ENCODE measurements at regions not wholly inside any gene's neighbourhood (a gene's known extent, or its start where the extent isn't known, plus 50 kb on each side); places are given as distances from the start of the nearest gene placed in this dataset.
A peak's percentile ranks its signal among the peaks of the same experiment; 100 is the strongest.

DNA sequence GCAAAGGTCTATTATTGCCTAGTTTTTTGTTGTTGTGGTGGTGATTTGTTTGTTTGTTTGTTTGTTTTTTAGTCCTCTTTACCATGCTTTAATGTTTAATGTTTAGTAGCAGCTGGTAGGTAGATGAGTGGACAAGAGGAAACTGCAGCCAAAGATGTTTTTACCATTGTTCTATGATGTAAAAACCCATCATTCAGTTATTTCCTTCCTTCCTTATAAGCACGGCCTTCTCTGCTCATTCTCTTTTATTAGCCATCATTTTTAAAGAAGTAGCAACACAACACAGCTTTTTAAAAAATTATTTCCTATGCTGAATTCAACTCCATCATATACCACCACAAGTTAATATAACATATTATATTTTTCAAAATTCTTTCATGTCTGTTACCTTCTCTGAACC, 58.5 kb upstream of the BOC start:
- DNase-seq (ENCODE audit: extremely low spot score, unreplicated experiment): no peak
- H3K36me3 Mint-ChIP-seq (ENCODE audit: unreplicated experiment): no peaks in the 10 kb centered on the region
- no peak overlapping the region for H3K27ac Mint-ChIP-seq (ENCODE audit: unreplicated experiment)
- peaks cover 65% of the 10 kb centered on the region for H3K4me1 Mint-ChIP-seq (ENCODE audit: unreplicated experiment)
- no peaks in the 10 kb centered on the region for H3K9me3 Mint-ChIP-seq (ENCODE audit: unreplicated experiment)
- TF ChIP-seq, protein P1, sequence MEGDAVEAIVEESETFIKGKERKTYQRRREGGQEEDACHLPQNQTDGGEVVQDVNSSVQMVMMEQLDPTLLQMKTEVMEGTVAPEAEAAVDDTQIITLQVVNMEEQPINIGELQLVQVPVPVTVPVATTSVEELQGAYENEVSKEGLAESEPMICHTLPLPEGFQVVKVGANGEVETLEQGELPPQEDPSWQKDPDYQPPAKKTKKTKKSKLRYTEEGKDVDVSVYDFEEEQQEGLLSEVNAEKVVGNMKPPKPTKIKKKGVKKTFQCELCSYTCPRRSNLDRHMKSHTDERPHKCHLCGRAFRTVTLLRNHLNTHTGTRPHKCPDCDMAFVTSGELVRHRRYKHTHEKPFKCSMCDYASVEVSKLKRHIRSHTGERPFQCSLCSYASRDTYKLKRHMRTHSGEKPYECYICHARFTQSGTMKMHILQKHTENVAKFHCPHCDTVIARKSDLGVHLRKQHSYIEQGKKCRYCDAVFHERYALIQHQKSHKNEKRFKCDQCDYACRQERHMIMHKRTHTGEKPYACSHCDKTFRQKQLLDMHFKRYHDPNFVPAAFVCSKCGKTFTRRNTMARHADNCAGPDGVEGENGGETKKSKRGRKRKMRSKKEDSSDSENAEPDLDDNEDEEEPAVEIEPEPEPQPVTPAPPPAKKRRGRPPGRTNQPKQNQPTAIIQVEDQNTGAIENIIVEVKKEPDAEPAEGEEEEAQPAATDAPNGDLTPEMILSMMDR (IDR thresholded peaks at IDR 0.05): no peak
- H3K4me3 Mint-ChIP-seq (ENCODE audit: unreplicated experiment): no peak overlapping the region
- H3K27me3 Mint-ChIP-seq (ENCODE audit: unreplicated experiment): no peaks in the 10 kb centered on the region

DNA sequence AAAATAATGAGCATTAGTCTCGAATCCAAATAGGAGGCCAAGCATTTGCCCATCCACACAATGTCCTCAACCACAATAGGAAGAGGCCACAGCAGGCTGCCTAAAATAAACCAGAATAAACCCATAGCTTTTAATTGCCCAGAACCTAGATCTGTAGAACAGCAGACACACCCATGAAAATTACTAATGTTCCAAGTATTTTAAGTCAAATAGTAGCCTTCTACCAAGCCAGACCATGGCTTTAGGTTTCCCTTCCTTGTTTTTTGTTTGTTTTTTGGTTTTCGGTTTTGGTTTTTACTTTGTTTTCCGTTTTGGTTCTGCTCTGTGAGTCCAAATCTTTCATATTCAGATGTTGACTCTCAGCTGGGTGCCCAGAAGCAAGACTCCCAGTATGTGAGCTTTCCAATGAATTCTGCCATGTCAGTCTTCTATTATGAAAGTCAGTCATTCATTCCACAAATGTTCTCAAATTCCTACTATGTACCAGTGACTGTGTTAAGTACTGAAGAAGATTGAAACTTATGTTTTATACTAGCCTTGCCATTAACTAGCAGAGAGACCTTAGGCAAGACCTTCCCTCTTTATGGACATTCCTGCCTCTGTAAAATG, 57.8 kb upstream of the BOC start:
- TF ChIP-seq, protein P1 (IDR thresholded peaks at IDR 0.05): no peak
- Mint-ChIP-seq H3K27ac (ENCODE audit: unreplicated experiment) (peak overlapping the region; percentile 86), H3K27me3 (ENCODE audit: unreplicated experiment) (no peaks in the 10 kb centered on the region), H3K4me1 (ENCODE audit: unreplicated experiment) (peaks cover 59% of the 10 kb centered on the region), H3K4me3 (ENCODE audit: unreplicated experiment) (peak overlapping the region; percentile 46), H3K9me3 (ENCODE audit: unreplicated experiment) (no peaks in the 10 kb centered on the region), H3K36me3 (ENCODE audit: unreplicated experiment) (no peaks in the 10 kb centered on the region)
- DNase-seq (ENCODE audit: extremely low spot score, unreplicated experiment): no peak

DNA sequence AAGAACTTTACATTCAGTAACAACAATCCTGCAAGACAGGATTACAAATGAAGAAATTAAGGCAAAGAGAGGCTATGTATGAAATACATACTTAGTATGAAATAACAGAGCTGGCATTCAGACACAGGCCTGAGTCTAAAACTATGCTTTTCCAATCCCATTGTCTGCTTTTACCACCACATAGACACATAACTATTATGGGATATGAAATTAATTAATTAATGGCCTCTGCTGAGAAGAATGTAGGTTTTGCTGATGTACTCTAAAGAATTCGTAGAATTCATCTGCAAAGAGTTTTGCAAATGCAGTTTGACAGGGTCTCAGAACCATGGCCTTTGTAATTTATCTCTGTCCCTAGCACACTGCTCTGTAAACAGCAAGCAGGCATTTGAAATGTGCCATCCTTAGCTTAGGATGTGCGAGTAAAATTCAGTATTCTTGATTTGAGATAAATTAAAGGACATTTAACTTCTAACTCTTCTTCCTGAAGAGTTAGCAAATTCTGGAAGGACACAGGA, 54.5 kb upstream of the BOC start:
- Mint-ChIP-seq H3K4me3 (ENCODE audit: unreplicated experiment) (no peak overlapping the region), H3K4me1 (ENCODE audit: unreplicated experiment) (peaks cover 40% of the 10 kb centered on the region), H3K36me3 (ENCODE audit: unreplicated experiment) (no peaks in the 10 kb centered on the region), H3K9me3 (ENCODE audit: unreplicated experiment) (no peaks in the 10 kb centered on the region), H3K27me3 (ENCODE audit: unreplicated experiment) (no peaks in the 10 kb centered on the region), H3K27ac (ENCODE audit: unreplicated experiment) (no peak overlapping the region)
- TF ChIP-seq, protein P1 (IDR thresholded peaks at IDR 0.05): no peak
- DNase-seq (ENCODE audit: extremely low spot score, unreplicated experiment): no peak

DNA sequence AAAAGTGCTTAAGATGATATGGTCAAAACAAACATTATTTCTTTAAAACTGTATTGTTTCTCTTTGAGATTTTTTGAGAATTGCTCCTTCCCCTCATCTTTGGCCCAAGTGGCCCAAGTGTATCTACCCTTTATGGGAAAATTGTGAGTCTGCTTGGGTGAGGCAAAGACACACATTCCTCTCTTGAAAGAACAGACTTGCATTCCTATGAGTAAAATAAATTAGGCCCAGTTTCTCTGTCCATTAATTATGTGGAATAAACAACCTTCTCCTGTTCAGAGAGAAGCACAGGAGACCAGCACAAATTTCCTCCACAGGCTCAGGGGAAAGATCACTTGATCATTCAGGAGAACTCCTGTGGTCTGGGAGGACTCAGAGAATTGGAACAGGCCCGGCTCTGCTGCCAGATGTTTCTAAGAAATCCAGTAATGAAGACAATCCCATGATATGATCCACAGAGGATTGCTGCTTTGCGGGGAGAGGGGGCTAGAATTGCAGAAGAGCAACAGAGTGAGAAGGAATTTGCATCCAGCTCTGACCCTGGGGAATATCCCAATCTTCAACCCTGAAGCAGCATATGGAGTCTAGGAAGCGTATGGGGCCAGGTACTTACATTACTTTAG, 53.8 kb upstream of the BOC start:
- H3K27me3 Mint-ChIP-seq (ENCODE audit: unreplicated experiment): no peaks in the 10 kb centered on the region
- peaks cover 34% of the 10 kb centered on the region for H3K4me1 Mint-ChIP-seq (ENCODE audit: unreplicated experiment)
- no peak for DNase-seq (ENCODE audit: extremely low spot score, unreplicated experiment)
- no peaks in the 10 kb centered on the region for H3K36me3 Mint-ChIP-seq (ENCODE audit: unreplicated experiment)
- H3K9me3 Mint-ChIP-seq (ENCODE audit: unreplicated experiment): no peaks in the 10 kb centered on the region
- no peak overlapping the region for H3K4me3 Mint-ChIP-seq (ENCODE audit: unreplicated experiment)
- H3K27ac Mint-ChIP-seq (ENCODE audit: unreplicated experiment): peak overlapping the region; percentile 4
- TF ChIP-seq, protein P1 (IDR thresholded peaks at IDR 0.05): no peak

DNA sequence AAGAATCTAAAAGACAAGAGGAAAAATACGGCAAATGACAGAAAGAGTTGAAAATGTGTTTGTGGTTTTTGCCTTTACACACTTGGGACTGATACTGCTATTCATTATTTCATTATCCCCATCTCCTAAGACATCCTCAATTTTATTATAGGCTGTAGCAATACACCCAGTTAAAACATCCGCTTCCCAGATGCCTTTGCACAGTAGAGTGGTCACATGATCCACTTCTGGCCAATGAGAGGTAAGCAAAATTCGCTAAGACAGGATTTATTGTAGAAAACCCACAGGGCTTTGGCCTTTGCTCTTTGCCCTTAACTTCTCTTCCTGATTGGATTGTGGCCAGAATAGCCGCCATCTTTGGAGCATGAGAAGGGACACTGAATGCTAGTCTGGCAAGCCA, 53.2 kb upstream of the BOC start:
- TF ChIP-seq, protein P1 (IDR thresholded peaks at IDR 0.05): no peak
- no peak for DNase-seq (ENCODE audit: extremely low spot score, unreplicated experiment)
- Mint-ChIP-seq H3K4me1 (ENCODE audit: unreplicated experiment) (peaks cover 31% of the 10 kb centered on the region), H3K27ac (ENCODE audit: unreplicated experiment) (peak overlapping the region; percentile 4), H3K9me3 (ENCODE audit: unreplicated experiment) (no peaks in the 10 kb centered on the region), H3K4me3 (ENCODE audit: unreplicated experiment) (no peak overlapping the region), H3K36me3 (ENCODE audit: unreplicated experiment) (no peaks in the 10 kb centered on the region), H3K27me3 (ENCODE audit: unreplicated experiment) (no peaks in the 10 kb centered on the region)
